Mesendoderm (in vitro differentiated cells): ENCODE measurements at regions not wholly inside any gene's neighbourhood (a gene's known extent, or its start where the extent isn't known, plus 50 kb on each side); places are given as distances from the start of the nearest gene placed in this dataset.

Source experiments
- DNase-seq: peaks from one replicate; pipeline ENCODE4 v3.0.0; 2013
- H2AK5ac ChIP-seq: 2 replicates; pipeline ENCODE4 v1.6.1; 2013; ENCODE audit warnings: low read length, inconsistent platforms
- H2BK120ac ChIP-seq: 2 replicates; pipeline ENCODE4 v1.6.1; 2013; ENCODE audit warnings: low read depth, mild to moderate bottlenecking, low read length, moderate library complexity, mixed read lengths
- H2BK15ac ChIP-seq: replicated peaks from 2 replicates; pipeline ENCODE4 v1.6.1; 2013; ENCODE audit warnings: low read depth, mild to moderate bottlenecking, moderate library complexity
- H2BK5ac ChIP-seq: 2 replicates; pipeline ENCODE4 v1.6.1; 2013; ENCODE audit warnings: low read length, inconsistent platforms
- H3K18ac ChIP-seq: 2 replicates; pipeline ENCODE4 v1.6.1; 2013; ENCODE audit warnings: mild to moderate bottlenecking, low read length, mixed read lengths
- H3K23ac ChIP-seq: one replicate; pipeline ENCODE4 v1.6.1; 2013; ENCODE audit warnings: low read length
- H3K27ac ChIP-seq: 2 replicates; pipeline ENCODE4 v1.5.1; 2013; ENCODE audit warnings: low read depth, mild to moderate bottlenecking, inconsistent platforms, low read length, moderate library complexity
- H3K27me3 ChIP-seq: 2 replicates; pipeline ENCODE4 v1.6.1; 2013; ENCODE audit warnings: low read length, control low read depth, mild to moderate bottlenecking, inconsistent platforms; ENCODE audit not compliant: insufficient read depth, poor library complexity
- H3K36me3 ChIP-seq: 2 replicates; pipeline ENCODE4 v1.6.1; 2013; ENCODE audit warnings: low read length, inconsistent platforms; ENCODE audit not compliant: control insufficient read depth, insufficient read depth
- H3K4ac ChIP-seq: one replicate; pipeline ENCODE4 v1.6.1; 2013; ENCODE audit warnings: low read depth, mild to moderate bottlenecking, low read length, moderate library complexity
- H3K4me1 ChIP-seq: 2 replicates; pipeline ENCODE4 v1.6.1; 2013; ENCODE audit warnings: low read depth, low read length, inconsistent platforms; ENCODE audit not compliant: control insufficient read depth
- H3K4me2 ChIP-seq: 2 replicates; pipeline ENCODE4 v1.6.1; 2013; ENCODE audit warnings: low read length
- H3K4me3 ChIP-seq: 2 replicates; pipeline ENCODE4 v1.5.1; 2013; ENCODE audit warnings: mild to moderate bottlenecking, low read length
- H3K56ac ChIP-seq: one replicate; pipeline ENCODE4 v1.6.1; 2013; ENCODE audit warnings: low read length
- H3K79me1 ChIP-seq: 2 replicates; pipeline ENCODE4 v1.6.1; 2013; ENCODE audit warnings: low read length, inconsistent platforms
- H3K79me2 ChIP-seq: 2 replicates; pipeline ENCODE4 v1.6.1; 2013; ENCODE audit warnings: mild to moderate bottlenecking, low read length; ENCODE audit not compliant: control insufficient read depth, insufficient read depth
- H3K9ac ChIP-seq: 2 replicates; pipeline ENCODE4 v1.6.1; 2013; ENCODE audit warnings: low read length, inconsistent platforms
- H4K5ac ChIP-seq: one replicate; pipeline ENCODE4 v1.6.1; 2013; ENCODE audit warnings: low read length
- H4K8ac ChIP-seq: one replicate; pipeline ENCODE4 v1.6.1; 2013; ENCODE audit warnings: low read depth, mild to moderate bottlenecking, control low read depth, low read length, moderate library complexity
- WGBS: extraction: QIAGEN DNeasy Blood & Tissue Kit; methylation state at CpG from one replicate; pipeline ENCODE4 v1.1.7; 2013; ENCODE audit warnings: low lambda C conversion rate, missing lambda C conversion rate; ENCODE audit not compliant: insufficient coverage; ENCODE audit errors: extremely low coverage; 5-methylcytosine and 5-hydroxymethylcytosine counted together

- WGBS, result no CpG with 5 or more reads among the region's 14 CpGs
- H3K36me3 ChIP-seq, result no peaks in the 10 kb centered on the region
- no peaks in the 10 kb centered on the region for H3K79me2 ChIP-seq
Observed at GRCh38 chr14:94682061-94682516, 69.9 kb downstream of the SERPINA3 start.

DNA sequence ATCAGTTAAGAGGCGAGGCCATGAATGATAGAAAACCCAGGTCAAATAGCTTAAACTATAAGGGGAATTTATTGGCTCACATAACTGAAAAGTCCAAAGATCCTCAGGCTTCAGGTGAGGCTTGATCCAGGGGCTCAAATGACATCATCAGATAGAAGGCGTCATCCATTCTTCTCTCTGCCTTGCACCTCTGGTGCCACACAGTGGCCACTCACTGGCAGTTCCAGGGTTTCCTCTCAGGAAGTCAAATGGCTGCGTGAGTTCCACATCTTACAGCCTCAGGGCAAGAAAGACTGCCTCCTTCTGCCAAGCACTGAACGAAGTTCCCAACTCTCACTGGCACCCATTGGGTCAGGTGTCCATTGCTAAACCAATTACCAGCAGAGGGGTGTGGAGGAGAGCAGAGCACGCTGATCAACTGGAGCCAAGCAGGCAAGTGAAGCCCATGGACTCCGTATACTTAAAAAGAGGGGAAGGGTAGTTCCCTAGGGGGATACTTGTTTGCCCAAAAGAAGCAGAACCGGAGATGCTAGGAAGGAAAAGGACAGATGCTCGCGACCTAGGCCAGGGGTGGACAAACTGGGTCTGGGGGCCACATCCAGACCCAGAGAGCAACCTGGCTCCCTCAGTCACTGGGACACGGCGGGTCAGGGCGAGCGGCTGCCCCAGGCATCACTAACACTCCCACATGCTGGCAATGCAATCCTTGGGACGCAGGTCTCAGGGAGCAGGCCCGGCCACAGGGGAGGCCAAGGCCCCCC is 69.3 kb downstream of the SERPINA3 start:
- no peak overlapping the region for H3K27ac ChIP-seq
- H3K36me3 ChIP-seq, result no peaks in the 10 kb centered on the region
- no peak overlapping the region for H3K56ac ChIP-seq
- peak; percentile 93 for DNase-seq
- H3K27me3 ChIP-seq, result no peaks in the 10 kb centered on the region
- whole genome bisulfite sequencing, result no CpG with 5 or more reads among the region's 15 CpGs
- H3K79me2 ChIP-seq, result no peaks in the 10 kb centered on the region
- no peak overlapping the region for H3K9ac ChIP-seq
- no peak overlapping the region for H2AK5ac ChIP-seq
- H3K18ac ChIP-seq, result no peak overlapping the region
- no peaks in the 10 kb centered on the region for H3K79me1 ChIP-seq
- H3K4ac ChIP-seq, result no peak overlapping the region
- H3K4me2 ChIP-seq, result no peak overlapping the region
- no peak overlapping the region for H3K4me3 ChIP-seq
- no peak overlapping the region for H2BK5ac ChIP-seq
- no peak overlapping the region for H4K8ac ChIP-seq
- no peak overlapping the region for H3K23ac ChIP-seq
- H2BK15ac ChIP-seq, result no peak overlapping the region
- no peaks in the 10 kb centered on the region for H3K4me1 ChIP-seq
- H2BK120ac ChIP-seq, result no peak overlapping the region
- H4K5ac ChIP-seq, result no peak overlapping the region

More at GRCh38 chr14:94682061-94682516, 69.9 kb downstream of the SERPINA3 start:
- DNase-seq, result peak; percentile 38
- H3K56ac ChIP-seq, result no peak overlapping the region
- H3K18ac ChIP-seq, result no peak overlapping the region
- H4K5ac ChIP-seq, result no peak overlapping the region
- no peaks in the 10 kb centered on the region for H3K79me1 ChIP-seq
- H3K4ac ChIP-seq, result no peak overlapping the region
- H2BK5ac ChIP-seq, result no peak overlapping the region
- no peak overlapping the region for H3K4me3 ChIP-seq
- no peak overlapping the region for H3K23ac ChIP-seq
- H3K4me1 ChIP-seq, result no peaks in the 10 kb centered on the region
- H2BK120ac ChIP-seq, result no peak overlapping the region
- H4K8ac ChIP-seq, result no peak overlapping the region
- no peak overlapping the region for H2BK15ac ChIP-seq
- no peaks in the 10 kb centered on the region for H3K27me3 ChIP-seq
- H3K4me2 ChIP-seq, result no peak overlapping the region
- H2AK5ac ChIP-seq, result no peak overlapping the region
- H3K27ac ChIP-seq, result no peak overlapping the region
- no peak overlapping the region for H3K9ac ChIP-seq

DNA sequence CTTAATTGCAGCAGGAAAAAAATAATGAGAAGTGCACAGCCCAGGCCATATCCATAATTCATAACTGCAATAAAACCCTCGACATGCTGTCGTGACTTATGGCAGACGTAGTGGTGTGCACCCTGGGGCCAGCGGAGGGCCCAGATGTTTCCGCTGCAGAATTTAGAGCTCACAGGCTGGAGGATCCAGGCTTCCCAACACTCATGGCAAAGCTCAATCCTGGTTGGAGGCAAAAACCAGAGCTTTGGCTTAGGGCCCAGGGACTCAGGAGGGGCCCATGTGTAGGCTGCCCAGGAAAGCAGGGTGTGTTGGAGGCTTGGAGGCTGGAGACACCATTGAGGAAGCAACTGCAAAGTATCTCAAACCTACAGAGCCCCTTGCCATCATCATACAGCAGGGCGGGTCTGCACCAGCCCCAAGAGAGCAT is 68.7 kb downstream of the SERPINA3 start:
- no peak overlapping the region for H2AK5ac ChIP-seq
- no peak overlapping the region for H4K5ac ChIP-seq
- no peak overlapping the region for H2BK120ac ChIP-seq
- no peaks in the 10 kb centered on the region for H3K36me3 ChIP-seq
- H2BK15ac ChIP-seq, result no peak overlapping the region
- no peak overlapping the region for H2BK5ac ChIP-seq
- no peak overlapping the region for H3K18ac ChIP-seq
- no peak for DNase-seq
- no peak overlapping the region for H3K56ac ChIP-seq
- no peaks in the 10 kb centered on the region for H3K4me1 ChIP-seq
- H4K8ac ChIP-seq, result no peak overlapping the region
- no peak overlapping the region for H3K4ac ChIP-seq
- H3K4me2 ChIP-seq, result no peak overlapping the region
- no CpG with 5 or more reads among the region's 6 CpGs for WGBS
- no peak overlapping the region for H3K27ac ChIP-seq
- H3K79me2 ChIP-seq, result no peaks in the 10 kb centered on the region
- H3K27me3 ChIP-seq, result no peaks in the 10 kb centered on the region
- no peak overlapping the region for H3K9ac ChIP-seq
- H3K79me1 ChIP-seq, result no peaks in the 10 kb centered on the region
- H3K23ac ChIP-seq, result no peak overlapping the region
- no peak overlapping the region for H3K4me3 ChIP-seq

DNA sequence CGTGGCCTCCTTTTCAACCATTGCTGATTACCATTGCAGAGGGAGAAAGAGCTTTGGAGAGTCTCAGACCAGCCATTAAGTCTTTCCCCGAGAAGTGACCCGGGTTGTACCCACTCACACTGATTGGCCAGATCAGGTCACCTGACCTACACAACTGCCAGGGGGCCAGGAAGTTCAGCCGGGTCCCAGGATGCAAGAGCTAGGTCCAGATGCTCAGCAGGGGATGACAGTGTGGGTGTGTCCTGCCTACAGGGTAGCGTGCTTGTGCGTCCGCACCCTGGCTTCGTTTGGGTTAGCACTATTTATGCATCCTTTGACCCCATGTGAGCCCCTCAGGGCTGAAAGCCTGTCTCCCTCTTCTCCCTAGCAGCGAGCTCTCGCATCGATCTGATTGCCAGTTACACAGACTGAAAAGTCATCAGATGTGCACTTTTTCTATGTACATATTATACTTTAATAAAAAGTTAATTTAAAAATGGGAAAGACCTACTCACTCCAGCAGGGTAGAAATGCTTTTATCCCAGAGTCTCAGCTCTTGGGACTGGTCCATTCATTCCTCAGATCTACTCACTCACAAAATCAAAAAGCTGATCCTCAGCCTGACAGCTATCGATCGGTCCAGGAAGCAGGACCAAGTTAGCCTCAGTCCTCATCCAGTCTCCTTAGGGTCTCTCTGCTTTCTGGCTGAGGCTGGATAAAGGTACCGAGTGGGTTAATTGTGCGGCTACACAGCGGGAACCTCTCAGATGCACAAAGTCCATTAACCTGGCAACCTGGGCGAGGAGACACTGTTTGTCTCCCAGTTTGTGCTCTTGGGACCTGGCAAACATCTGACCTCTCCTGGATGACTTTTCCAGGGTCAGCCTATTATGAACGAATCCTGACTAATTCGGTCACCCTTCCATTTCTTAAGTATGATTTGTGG is 68.0 kb downstream of the SERPINA3 start:
- no peak for DNase-seq

DNA sequence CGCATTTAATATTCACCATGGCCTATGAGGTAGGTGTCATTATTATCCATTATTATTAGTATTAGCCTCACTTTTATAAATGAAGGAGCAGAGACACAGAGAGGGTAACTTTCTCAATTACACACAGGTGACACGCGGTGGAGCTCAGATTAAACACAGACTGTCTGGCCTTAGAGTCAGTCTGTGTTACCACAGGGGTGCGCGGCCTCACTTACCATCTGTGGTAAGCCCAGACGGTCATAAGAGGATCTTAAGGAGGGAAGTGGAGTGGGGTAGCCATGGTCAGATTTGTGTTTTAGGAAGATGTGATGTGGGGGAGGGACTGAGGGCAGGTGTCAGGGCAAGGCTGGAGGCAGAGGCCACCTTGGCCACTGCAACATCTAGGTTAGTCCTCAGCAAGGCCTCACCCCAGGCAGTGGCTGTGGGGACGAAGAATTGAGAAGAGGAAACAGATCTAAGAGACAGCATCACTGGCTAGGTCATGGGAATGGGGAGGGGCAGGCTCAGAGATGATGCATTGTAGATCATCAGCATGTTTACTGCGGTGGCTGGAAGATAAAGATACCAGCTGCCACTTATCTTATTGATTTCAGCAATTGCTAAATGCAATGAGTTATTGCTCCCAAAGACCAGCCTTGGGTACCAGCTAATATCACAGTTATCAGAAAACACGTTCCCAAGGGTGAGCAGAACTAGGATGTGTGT is 67.1 kb downstream of the SERPINA3 start:
- Histone ChIP-seq H3K23ac (no peak overlapping the region), H3K4ac (no peak overlapping the region), H3K56ac (no peak overlapping the region), H3K36me3 (no peaks in the 10 kb centered on the region), H3K79me1 (no peaks in the 10 kb centered on the region), H2BK15ac (no peak overlapping the region), H2AK5ac (no peak overlapping the region), H2BK5ac (no peak overlapping the region), H3K9ac (no peak overlapping the region), H4K8ac (no peak overlapping the region), H2BK120ac (no peak overlapping the region), H3K4me1 (no peaks in the 10 kb centered on the region), H3K18ac (no peak overlapping the region), H4K5ac (no peak overlapping the region), H3K27me3 (no peaks in the 10 kb centered on the region), H3K27ac (no peak overlapping the region), H3K4me3 (no peak overlapping the region), H3K4me2 (no peak overlapping the region), H3K79me2 (no peaks in the 10 kb centered on the region)
- DNase-seq, result no peak
- WGBS, result no CpG with 5 or more reads among the region's 9 CpGs

More for the DNA sequence above, 68.0 kb downstream of the SERPINA3 start:
- H3K4me2 ChIP-seq, result no peak overlapping the region
- H4K8ac ChIP-seq, result no peak overlapping the region
- H3K4ac ChIP-seq, result no peak overlapping the region
- H2AK5ac ChIP-seq, result no peak overlapping the region
- H3K23ac ChIP-seq, result no peak overlapping the region
- no peak overlapping the region for H3K18ac ChIP-seq
- H3K4me1 ChIP-seq, result no peaks in the 10 kb centered on the region
- H3K4me3 ChIP-seq, result no peak overlapping the region
- no peak overlapping the region for H4K5ac ChIP-seq
- no peaks in the 10 kb centered on the region for H3K79me1 ChIP-seq
- H3K27me3 ChIP-seq, result no peaks in the 10 kb centered on the region
- H3K27ac ChIP-seq, result no peak overlapping the region
- H2BK120ac ChIP-seq, result no peak overlapping the region
- no peak overlapping the region for H2BK5ac ChIP-seq
- H3K9ac ChIP-seq, result no peak overlapping the region
- no CpG with 5 or more reads among the region's 19 CpGs for WGBS
- no peak overlapping the region for H3K56ac ChIP-seq
- H3K79me2 ChIP-seq, result no peaks in the 10 kb centered on the region
- no peak overlapping the region for H2BK15ac ChIP-seq
- no peaks in the 10 kb centered on the region for H3K36me3 ChIP-seq
